LoVo (cell line): ENCODE measurements at regions not wholly inside any gene's neighbourhood (a gene's known extent, or its start where the extent isn't known, plus 50 kb on each side); places are given as distances from the start of the nearest gene placed in this dataset.
A peak's percentile ranks its signal among the peaks of the same experiment; 100 is the strongest.

Experiments
- DNase-seq: peaks from one replicate; pipeline ENCODE4 v3.0.0-alpha.2; 2016; ENCODE audit warnings: low spot score

DNA sequence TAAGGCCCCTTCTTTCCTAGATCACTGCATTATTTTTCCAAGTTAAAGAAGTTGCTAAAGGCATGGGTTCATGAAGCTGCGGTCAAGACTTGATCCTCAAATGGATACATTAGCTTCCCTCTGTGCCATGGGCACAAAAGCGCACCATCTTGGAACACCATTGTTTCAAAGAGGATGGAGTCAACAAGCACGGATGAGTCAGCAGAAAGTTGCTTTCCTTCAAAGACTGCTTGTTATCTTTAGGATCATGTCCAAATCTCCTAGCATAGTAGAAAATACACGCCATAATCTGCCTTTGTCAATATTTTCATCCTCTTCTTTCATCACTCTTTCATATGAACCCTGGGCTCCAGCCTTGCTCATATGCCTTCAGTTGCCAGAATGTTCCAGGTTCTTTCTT lies 226.8 kb upstream of the GATB start:
- no peak for DNase-seq

DNA sequence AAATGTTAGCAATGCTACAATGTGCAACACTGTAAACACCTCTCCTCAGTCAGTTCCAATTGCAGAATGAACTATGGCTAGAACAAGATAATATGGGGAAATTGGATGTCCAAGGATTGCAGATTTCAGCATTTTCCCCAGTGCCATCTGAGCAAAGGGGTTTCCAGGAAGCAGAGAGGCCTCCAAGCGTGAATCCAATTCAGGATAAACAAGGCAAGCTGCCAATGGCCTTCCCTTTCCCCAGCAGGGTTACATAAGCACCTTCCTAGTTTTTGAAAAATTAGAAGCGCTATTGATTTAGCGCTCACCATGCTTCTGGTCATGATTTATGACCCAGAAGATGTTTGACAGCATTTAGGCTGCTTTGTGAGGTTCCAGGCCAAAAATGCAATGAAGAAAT lies 223.0 kb upstream of the GATB start:
- DNase-seq = no peak

GRCh38 chr4:151979819-151980218 lies 219.0 kb upstream of the GATB start:
- no peak for DNase-seq

- DNase-seq = no peak
Observed at GRCh38 chr4:151968643-151969042, 207.8 kb upstream of the GATB start.

- DNase-seq = no peak
Observed at GRCh38 chr4:151967074-151967473, 206.3 kb upstream of the GATB start.

DNA sequence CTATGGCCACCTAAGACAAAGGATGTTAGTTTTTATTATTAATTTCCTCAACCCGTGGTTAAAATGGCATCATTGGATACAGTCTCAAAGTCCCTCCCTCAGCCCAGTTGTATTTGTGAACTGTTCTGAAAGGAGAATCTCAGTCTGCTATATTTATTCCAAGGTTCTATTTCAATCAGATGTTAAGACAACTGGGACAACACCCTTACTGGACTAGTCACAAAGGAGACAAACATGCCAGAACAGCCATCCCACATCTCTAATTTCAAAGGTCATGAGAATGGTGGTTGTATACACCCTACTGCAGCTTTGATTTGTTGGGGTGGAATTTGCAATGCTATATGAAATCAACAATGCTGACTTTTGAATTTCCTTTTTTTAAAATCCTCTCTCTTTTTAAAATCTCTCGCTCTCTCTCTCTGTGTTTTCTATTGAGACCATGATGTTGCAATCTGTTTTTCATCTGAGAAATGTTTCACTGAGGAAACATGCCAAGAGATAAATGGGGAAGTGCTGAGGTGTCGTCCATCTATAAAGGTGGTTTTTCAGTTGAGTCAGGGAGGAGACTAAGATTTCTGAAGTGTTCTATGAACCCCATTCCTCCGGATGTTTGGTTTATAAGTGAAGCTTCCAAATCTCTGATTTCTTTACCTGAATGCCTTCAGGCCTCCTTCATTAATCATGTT lies 201.5 kb upstream of the GATB start:
- no peak for DNase-seq

DNA sequence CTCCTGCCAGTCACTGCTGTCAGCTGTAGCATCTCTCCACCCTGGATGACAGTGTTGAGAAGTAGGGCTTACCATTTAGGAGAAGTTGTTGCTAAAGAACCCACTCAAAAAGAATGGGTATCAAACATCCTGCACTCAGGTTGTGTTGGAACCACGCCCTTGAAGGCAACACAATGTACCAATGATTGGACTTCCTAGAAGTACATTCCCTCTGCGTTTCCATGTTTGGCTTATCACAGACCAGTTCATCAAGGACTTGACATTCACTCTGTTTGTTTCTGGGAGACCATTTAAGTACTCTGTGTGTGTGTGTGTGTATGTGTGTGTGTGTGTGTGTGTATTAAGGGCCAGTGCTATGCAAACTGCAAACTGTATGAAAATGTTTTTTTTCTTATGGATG lies 200.6 kb upstream of the GATB start:
- no peak for DNase-seq

DNA sequence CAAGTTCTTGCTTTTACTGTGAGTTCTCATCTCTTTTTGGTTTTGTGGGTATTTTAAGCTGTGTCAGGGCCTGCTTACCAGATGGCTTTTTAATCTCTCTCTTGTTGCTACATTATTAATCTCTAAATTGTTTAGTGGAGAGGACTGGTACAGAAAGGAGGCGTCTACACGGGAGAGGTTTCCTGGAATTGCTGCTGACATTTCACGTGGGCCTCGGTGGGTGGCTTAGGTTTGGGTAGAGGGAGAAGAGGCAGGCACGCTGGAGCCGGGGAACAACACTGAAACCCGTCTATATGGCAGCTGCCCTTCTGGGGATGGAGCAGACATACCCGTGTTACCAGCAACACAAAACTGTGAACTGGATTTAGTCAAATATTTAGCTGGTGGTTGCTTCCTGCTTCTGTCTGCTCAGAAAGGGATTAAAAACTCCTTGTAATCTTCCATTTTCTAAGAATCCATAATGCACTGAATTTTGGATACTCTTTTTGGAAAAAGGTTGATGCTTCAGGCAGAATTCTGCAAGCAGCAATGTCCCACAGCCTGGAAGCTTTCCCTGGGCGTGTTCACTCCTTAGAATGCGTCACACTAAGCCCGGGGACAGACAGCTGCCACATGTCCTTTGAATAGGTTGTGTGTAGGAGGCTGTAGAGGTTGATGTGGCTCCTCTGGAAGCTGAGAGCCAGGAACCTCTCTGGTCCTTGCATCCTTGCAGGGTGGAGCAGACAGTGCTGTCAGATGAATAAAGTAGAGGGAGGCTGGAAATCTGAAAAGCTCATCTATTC lies 199.8 kb upstream of the GATB start:
- no peak for DNase-seq

DNA sequence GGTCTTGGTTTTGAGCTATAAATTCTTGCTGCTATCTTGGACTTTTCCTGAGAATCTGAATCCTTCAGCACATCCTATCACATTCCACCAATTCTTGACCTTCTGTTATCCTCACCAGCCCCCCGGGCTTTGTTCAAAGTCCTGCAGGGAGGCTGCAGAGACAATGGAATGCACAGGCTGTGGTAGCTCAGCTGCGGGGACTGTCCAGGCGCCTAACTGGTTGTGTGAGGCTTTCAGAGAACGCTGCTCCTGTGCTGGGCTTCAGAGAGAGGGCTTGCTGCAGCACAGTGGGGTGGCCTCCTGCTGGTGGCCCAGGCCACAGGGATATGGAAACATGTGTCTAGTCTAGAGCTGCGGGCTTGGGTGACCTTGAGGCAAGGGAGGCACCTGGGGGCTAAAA lies 196.3 kb upstream of the GATB start:
- DNase-seq = no peak

DNA sequence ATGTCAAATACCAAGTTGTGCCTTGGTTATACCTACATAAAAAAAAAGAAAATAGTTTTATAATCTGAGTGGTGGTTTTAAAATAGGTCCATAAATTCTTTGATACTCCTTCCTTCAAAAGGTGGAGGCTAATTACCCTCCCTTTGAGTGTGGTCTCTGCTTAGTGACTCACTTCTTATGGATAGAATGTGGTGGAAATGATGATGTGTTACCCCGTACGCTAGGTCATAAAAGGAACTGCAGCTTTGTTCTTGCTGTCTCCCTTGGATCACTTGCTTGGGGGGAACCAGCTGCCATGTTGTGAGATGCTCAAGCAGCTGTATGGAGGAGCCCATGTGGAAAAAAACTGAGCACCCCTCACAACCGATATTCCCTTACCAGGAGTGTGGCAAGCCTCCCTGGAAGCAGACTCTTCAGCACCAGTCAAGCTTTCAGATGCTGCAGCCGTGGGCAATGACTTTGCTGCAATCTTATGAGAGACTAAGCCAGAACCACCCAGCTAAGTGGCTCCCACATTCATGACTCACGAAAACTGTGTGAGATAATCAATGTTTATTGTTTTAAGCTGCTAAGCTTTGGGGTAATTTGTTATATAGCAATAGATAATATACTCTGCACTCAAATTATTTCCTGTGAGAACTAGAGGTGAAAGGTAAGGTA lies 195.0 kb upstream of the GATB start:
- peak; percentile 16 for DNase-seq

- DNase-seq = no peak
Observed at GRCh38 chr4:151953795-151954372, 193.1 kb upstream of the GATB start.

- no peak for DNase-seq
Observed at GRCh38 chr4:151953312-151953711, 192.5 kb upstream of the GATB start.

- no peak for DNase-seq
Observed at GRCh38 chr4:151952711-151953254, 192.0 kb upstream of the GATB start.

GRCh38 chr4:151952137-151952536 lies 191.3 kb upstream of the GATB start:
- no peak for DNase-seq

GRCh38 chr4:151951671-151952050 lies 190.9 kb upstream of the GATB start:
- no peak for DNase-seq

DNA sequence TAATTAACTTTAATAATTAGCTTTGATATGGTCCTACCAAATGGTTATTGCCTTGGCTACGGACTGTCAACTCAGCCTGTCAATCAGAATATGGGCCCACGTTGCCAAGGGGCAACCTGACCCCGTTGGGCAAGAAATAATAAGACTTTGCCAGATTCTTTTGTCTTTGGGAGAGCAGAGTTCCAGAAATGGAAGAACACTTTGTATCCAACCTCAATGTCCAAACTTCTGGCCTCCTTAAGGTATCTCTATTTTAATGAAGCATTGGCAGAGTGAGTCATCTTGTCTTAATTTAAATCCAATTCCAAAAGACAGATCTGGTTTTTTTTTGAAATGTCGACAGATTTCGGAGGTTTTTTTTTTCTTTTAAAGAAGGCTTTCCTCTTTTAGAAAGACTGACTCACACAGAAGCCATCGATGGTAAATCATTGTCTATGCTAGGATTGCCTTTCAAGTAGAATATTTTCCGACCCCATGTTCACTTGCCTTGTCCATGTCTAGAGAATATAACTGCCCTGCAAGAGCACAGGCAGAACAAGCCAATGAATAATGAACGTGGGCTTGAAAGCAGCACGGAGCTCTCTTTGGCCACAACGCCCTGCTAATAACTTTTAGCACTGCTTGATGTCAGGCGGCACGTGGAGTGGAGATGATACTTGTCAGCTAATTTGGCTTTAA lies 190.3 kb upstream of the GATB start:
- no peak for DNase-seq

DNA sequence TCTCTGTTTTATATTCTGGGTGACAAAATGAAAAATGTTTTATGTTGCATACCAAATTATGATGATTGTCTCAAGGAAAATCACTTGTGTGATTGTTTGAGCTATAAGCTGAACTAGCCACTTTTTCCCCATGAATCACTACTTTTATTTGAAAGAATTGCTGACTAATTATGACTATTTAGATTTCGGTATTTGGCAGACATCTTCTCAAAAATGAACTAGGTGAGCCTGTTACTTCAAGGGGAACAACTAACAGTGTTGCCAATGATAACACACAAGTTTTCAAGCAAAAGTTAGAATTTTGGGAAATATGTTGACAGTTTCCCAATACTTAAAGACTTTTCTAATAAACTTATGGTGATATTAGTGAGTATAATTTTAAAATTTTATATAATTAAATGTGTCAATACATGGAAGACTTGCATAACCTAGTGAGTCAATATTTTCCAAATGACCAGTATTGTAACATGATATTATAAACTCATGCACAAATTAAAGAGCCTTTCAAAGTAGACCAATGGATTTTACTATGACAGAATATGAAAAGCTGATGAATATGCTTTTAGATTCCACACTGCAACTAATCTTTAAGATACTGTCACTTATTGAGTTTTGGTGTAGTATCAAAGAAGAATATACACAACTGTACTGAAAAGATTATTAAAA lies 187.7 kb upstream of the GATB start:
- DNase-seq = no peak

- DNase-seq = no peak
Observed at GRCh38 chr4:151946718-151947117, 185.9 kb upstream of the GATB start.

DNA sequence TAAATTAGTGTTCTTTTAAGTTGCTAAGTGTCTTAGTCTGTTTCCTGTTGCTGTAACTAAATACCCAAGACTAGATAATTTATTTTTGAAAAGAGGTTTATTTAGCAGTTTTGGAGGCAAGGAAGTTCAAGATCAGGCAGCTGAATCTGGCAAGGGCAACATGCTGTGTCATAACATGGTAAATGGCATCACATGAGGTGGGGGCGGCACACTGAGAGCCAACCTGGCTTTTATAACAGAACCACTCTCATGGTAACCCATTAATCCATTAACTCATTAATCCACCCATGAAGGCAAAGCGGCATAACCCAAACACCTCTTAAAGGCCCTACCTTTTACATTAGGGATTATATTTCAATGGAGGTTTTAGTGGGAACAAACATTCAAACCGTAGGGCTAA lies 182.2 kb upstream of the GATB start:
- no peak for DNase-seq

DNA sequence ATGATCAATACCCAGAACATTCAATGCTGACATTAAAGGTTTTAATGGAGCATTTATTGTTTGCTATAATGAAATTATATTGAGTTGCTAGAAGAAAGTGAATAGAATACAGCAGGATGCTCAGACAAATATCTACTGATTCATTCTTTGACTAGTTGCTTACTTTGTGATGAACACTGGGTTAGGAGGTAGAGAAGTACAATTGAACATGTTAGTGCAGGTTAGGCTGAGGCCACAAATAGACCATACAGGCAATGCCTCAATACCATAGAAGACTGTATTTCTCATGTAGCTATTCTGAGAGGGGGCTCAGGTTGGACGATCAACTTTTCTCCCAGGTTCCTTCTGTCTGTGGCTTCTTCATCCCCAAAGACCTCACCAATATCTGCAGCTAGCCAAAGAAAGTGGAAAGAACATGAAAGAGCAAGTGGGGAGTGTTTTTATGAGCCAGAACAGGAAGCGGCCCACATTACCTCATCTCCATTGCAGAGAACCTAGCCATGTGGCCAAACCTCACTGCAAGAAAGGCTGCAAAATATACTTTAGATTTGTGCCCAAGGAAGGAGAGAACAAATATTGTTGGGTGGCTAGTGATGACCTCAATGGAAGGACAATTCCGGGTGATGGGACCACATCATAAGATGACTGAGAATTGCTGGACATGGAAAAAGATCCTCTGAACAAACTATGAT lies 180.3 kb upstream of the GATB start:
- DNase-seq = no peak

- DNase-seq = no peak
Observed at GRCh38 chr4:151940291-151940690, 179.5 kb upstream of the GATB start.
